Ishikawa (cell line): ENCODE measurements at regions not wholly inside any gene's neighbourhood (a gene's known extent, or its start where the extent isn't known, plus 50 kb on each side); places are given as distances from the start of the nearest gene placed in this dataset.

ENCODE experiments used
- CEBPB ChIP-seq: IDR thresholded peaks from 2 replicates; pipeline ENCODE4 v1.6.1; 2012
- CREB1 ChIP-seq: IDR thresholded peaks from 2 replicates; pipeline ENCODE4 v1.6.1; 2012; ENCODE audit warnings: low read depth
- EGR1 ChIP-seq: IDR thresholded peaks from 2 replicates; pipeline ENCODE4 v1.6.1; 2012
- EP300 ChIP-seq: IDR thresholded peaks from 2 replicates; pipeline ENCODE4 v1.6.1; 2012; ENCODE audit warnings: borderline replicate concordance
- FOXM1 ChIP-seq: IDR thresholded peaks from 2 replicates; pipeline ENCODE4 v1.6.1; 2012; ENCODE audit warnings: low read depth, borderline replicate concordance
- MAX ChIP-seq: IDR thresholded peaks from 2 replicates; pipeline ENCODE4 v1.6.1; 2012
- NFIC ChIP-seq: IDR thresholded peaks from 2 replicates; pipeline ENCODE4 v1.6.1; 2012
- RAD21 ChIP-seq: IDR thresholded peaks from 2 replicates; pipeline ENCODE4 v1.6.1; 2012; ENCODE audit warnings: low read depth
- REST ChIP-seq: IDR thresholded peaks from 2 replicates; pipeline ENCODE4 v1.6.1; 2012; ENCODE audit warnings: low read depth, mild to moderate bottlenecking
- TAF1 ChIP-seq: IDR thresholded peaks from 2 replicates; pipeline ENCODE4 v1.6.1; 2012; ENCODE audit warnings: low read depth, mild to moderate bottlenecking
- TCF12 ChIP-seq: IDR thresholded peaks from 2 replicates; pipeline ENCODE4 v1.6.1; 2012; ENCODE audit warnings: low read depth
- TEAD4 ChIP-seq: IDR thresholded peaks from 2 replicates; pipeline ENCODE4 v1.6.1; 2012
- USF1 ChIP-seq: IDR thresholded peaks from 2 replicates; pipeline ENCODE4 v1.6.1; 2012
- YY1 ChIP-seq: IDR thresholded peaks from 2 replicates; pipeline ENCODE4 v1.6.1; 2012; ENCODE audit warnings: low read depth
- ZBTB7A ChIP-seq: IDR thresholded peaks from 2 replicates; pipeline ENCODE4 v1.6.1; 2012; ENCODE audit warnings: low read depth

GRCh38 chr6:135748189-135748588, 103.3 kb upstream of the PDE7B start:
- TF ChIP-seq TAF1 (no peak), MAX (no peak), RAD21 (no peak), FOXM1 (no peak), USF1 (no peak), TEAD4 (no peak), NFIC (no peak), CREB1 (no peak), ZBTB7A (no peak), EGR1 (no peak), REST (no peak), CEBPB (no peak)

GRCh38 chr6:135750081-135750480, 101.4 kb upstream of the PDE7B start:
- TF ChIP-seq FOXM1 (no peak), MAX (no peak), CREB1 (no peak), NFIC (no peak), TCF12 (no peak), ZBTB7A (no peak), YY1 (no peak), TAF1 (no peak), CEBPB (no peak), USF1 (no peak), REST (no peak), EGR1 (no peak), EP300 (no peak), RAD21 (no peak), TEAD4 (no peak)

- no peak for TF ChIP-seq MAX
- no peak for TF ChIP-seq ZBTB7A
- TF ChIP-seq CREB1 = no peak
- TF ChIP-seq NFIC = no peak
- TF ChIP-seq YY1 = no peak
- TF ChIP-seq TCF12 = no peak
- no peak for TF ChIP-seq EP300
- TF ChIP-seq RAD21 = no peak
- no peak for TF ChIP-seq EGR1
Observed at GRCh38 chr6:135753196-135753595, 98.3 kb upstream of the PDE7B start.

GRCh38 chr6:135759831-135760230, 91.7 kb upstream of the PDE7B start:
- TF ChIP-seq TEAD4 = no peak
- TF ChIP-seq TCF12 = no peak
- TF ChIP-seq REST = no peak
- TF ChIP-seq MAX = no peak
- no peak for TF ChIP-seq EP300
- no peak for TF ChIP-seq RAD21
- no peak for TF ChIP-seq CEBPB
- no peak for TF ChIP-seq ZBTB7A
- TF ChIP-seq USF1 = no peak
- TF ChIP-seq FOXM1 = no peak
- no peak for TF ChIP-seq EGR1
- TF ChIP-seq YY1 = no peak
- TF ChIP-seq CREB1 = no peak
- TF ChIP-seq TAF1 = no peak
- TF ChIP-seq NFIC = no peak

- TF ChIP-seq FOXM1 = no peak
- no peak for TF ChIP-seq YY1
- TF ChIP-seq NFIC = no peak
- no peak for TF ChIP-seq CREB1
- TF ChIP-seq EGR1 = no peak
Observed at GRCh38 chr6:135774006-135774405, 77.5 kb upstream of the PDE7B start.
